Sigmoid colon (tissue), 4 donors: ENCODE measurements at regions not wholly inside any gene's neighbourhood (a gene's known extent, or its start where the extent isn't known, plus 50 kb on each side); places are given as distances from the start of the nearest gene placed in this dataset.

Source experiments
- EP300 ChIP-seq, 4 donors: sonication (generic); formaldehyde crosslinking; IDR thresholded peaks; one replicate each; pipeline ENCODE4 v1.6.1; 2017; ENCODE audit warnings: antibody characterized with exemption in 4 of 4
- POLR2A ChIP-seq, 2 donors: fragments of 450-650 bp; IDR thresholded peaks; one replicate each; pipeline ENCODE4 v1.6.1; 2016; ENCODE audit warnings: antibody characterized with exemption in 2 of 2, mild to moderate bottlenecking in 2 of 2, moderate library complexity in 2 of 2
- POLR2AphosphoS5 ChIP-seq, 4 donors: sonication (generic); formaldehyde crosslinking; IDR thresholded peaks; one replicate each; pipeline ENCODE4 v1.6.1; 2017; ENCODE audit warnings: antibody characterized with exemption in 4 of 4

GRCh38 chr6:27145731-27146455, 101.6 kb upstream of the PRSS16 start:
- TF ChIP-seq POLR2A (IDR thresholded peaks at IDR 0.05) (peak in 1 of 2 donors; percentile 32), POLR2AphosphoS5 (IDR thresholded peaks at IDR 0.05) (peak; percentile 69 to 82 (median 72)), EP300 (IDR thresholded peaks at IDR 0.05) (no peak)
